Activated CD4-positive, CD25-positive, alpha-beta regulatory T cell treated with anti-CD3 and anti-CD28 coated beads, Interleukin-2, amount 50 U/mL, for 24 hours (primary cell): ENCODE measurements at regions not wholly inside any gene's neighbourhood (a gene's known extent, or its start where the extent isn't known, plus 50 kb on each side); places are given as distances from the start of the nearest gene placed in this dataset.
"Not testable (repeated sequence)": the region's sequence is repeated elsewhere in the genome, so short reads cannot be mapped to it uniquely, and the experiment has no call there.

Experiments
- ATAC-seq, 2 donors: fragments of 150-1000 bp; cut with Tn5 transposase; one replicate each; pipeline ENCODE4 v1.10.0; 2021; ENCODE audit warnings: mild to moderate bottlenecking in 1 of 2, moderate library complexity in 1 of 2

DNA sequence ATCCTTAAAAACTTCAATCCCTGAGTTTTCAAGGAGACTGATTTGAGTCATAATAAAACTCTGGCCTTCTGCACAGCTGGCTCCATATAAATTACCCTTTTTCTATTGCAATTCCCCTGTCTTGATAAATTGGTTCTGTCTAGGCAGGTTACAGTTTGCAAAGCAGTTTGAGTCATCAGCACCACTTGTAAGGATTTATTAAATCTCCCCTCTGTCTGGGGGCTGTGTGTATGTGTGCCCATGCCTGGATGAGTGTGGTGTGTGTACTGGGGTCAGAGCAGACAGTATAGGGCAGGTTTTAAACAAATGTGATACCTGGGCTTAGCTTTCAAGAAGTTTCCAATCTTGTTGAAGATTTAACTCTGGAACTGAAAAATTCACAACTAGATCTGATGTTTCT, 228.6 kb downstream of the FNDC1 start:
- ATAC-seq = no peak

DNA sequence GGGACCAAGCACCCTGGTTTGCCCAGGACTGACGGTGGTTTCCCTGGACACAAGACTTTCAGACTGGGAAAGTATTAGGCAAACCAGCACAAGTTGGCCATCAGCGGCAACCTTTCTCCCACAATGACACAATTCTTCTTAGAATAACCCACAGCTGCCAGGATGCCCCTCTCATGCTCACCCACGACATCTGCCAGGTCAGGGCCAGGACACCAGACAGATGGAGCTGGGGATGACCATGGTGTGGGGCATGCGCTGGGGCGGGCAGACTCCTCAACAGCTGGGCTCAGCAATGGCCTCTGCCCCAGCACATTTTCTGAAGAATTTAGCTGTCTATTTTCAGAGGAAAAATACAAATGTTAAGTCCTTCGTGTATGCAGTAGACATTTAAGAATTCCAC, 226.4 kb downstream of the FNDC1 start:
- no peak for ATAC-seq

DNA sequence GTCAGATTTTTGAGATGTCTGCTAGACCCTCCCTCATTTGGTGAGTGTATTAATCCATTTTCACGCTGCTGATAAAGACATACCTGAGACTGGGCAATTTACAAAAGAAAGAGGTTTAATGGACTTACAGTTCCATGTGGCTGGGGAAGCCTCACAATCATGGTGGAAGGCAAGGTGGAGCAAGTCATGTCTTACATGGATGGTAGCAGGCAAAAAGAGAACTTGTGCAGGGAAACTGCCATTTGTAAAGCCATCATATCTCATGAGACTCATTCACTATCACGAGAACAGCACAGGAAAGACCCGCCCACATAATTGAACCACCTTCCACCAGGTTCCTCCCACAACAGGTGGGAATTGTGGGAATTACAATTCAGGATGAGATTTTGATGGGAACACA, 223.5 kb downstream of the FNDC1 start:
- ATAC-seq = not testable (repeated sequence)

DNA sequence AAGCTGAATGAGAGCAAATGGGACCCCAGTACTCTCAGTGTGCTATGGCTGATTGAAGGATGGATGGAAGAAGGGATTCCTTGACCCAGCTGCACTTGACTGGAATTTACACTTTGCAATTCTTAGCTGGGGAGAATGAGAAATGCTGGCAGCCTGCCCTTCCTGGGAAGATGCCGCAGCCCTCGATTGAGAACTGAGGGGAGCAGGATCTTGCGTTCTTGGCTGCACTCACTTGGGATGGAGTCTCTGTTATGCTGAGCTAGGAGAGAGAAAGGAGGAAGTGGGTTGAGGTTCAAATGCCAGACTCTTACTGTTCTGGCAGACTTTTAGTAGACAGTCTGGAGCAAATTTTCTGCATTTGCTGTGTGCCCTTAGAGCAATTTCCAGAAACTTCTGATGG, 221.2 kb downstream of the FNDC1 start:
- ATAC-seq = no peak

DNA sequence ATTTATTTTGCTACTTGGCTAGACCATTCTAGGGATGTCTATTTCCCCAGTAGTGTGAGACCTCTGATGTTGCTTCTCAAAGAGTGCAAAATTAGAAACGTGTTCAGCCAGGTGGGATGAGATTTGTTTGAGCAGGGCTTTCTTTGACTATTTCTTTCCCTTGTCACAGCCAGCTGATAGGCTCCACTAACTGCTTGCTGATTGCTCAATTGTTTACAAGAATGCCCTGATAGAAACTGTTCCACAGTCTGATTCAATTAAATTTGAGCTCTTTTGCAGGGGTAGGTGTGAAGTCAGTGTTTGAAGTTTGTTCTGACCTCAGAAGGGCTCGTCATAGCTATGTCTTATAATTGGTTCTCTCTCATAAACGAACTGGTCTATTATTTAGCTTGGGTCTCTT, 220.5 kb downstream of the FNDC1 start:
- ATAC-seq = no peak

DNA sequence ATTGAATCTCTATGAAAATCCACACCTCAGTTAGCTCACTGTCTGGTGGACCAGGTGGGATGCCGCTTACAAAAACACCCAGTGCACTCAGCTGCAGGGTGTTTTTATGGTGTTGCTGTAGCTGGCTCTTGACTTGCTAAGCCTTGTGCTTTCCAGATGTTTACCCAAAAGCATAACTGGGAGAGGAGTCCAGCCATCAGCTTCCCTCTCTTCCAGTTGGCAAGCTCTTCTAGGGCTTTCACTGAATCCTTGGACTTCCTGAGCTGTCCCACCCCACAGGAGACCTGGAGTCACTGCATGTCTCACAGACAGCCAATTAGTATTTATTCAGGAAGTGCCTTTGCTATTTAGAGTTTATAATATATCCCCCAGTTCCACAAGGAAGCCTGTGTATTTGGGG, 210.9 kb downstream of the FNDC1 start:
- ATAC-seq = no peak

DNA sequence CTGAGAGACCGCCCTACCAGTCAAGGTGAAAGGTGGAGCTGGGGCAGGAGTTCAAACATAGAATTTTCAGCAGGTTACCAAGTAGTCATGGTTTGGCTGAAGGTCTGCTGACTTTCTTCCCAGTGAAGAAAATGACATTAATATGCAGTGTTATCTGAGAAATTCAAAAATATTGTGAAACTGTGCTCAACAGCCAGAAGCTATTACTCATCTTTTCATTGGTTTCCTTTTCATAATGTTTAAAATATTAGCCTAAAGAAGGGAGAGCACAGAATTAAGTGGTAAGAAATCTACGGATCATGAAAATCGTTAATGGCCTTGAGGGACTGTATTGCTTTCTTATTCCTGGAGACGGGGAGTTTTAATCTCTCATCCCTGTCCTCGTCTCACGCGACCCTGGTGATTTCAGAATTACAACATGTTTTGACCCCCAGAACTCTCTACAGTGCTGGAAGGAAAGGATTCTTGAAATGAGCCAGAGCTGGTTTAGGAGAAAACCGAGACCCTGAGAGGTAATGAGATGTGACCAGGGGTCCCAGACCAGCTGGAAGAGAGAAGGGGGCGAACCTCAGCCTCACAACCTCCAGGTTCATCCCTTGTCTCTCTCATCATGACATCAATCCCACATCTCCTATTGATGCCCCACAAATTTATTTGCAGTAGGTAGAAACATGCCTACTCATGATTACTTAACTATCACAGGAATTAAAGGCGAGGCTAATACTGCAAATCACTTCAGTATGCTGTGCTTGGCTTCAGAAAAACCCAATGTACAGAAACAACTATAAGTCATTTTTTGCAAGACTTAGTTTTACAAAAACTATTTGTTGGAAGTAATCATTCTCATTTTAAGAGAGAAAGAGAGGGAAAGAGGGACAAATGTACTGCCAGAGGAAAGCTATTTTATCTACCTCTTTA, 209.5 kb downstream of the FNDC1 start:
- no peak for ATAC-seq

DNA sequence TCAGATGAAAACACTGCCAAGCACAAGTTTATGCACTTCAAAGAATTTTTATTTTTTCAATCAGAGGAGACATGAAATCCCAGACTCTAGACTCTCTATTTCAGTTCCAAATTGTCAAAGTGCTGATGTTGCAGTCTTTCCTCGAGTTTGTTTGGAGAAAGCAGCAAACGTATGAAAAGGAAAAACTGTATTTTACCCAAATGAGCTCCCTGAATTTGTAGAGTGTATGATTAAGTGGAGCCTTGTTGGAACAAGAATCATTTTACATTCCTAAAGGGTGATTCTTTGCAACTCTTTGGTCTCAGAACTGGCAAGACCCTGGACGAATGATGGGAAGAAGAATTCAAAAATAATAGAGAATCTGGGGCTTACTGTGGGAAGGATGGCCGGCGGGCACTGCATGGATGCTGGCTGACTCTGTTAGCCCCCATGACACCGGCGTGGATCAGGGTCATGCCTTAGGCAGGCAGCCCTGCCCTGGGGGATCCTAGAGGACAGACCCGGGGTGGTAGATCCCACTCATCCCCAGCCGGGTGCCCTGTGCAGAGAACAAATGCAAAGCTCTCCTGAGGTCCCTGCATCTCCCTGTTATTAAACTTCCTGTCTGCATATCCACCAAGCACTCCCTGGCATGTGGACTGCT, 207.4 kb downstream of the FNDC1 start:
- no peak for ATAC-seq

DNA sequence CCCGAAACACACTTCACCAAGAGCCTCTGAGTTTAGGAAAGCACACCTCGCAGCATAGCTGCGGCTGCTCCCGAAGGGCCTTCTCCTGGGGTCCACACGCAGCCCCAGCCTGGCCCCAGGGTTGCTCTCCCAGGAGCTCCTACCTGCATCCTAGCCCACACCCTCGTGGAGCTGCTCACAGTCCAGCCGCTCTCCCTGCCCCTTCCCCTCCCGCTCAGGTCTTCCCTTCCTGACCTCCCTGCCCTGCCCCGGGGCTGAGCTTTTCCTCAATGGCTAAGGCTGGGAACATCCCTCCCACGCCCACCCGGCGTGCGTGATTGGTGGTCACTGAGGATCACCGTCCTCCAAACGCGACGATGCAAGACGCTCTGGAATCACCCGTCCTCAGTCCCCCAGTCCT, 205.8 kb downstream of the FNDC1 start:
- ATAC-seq = no peak

DNA sequence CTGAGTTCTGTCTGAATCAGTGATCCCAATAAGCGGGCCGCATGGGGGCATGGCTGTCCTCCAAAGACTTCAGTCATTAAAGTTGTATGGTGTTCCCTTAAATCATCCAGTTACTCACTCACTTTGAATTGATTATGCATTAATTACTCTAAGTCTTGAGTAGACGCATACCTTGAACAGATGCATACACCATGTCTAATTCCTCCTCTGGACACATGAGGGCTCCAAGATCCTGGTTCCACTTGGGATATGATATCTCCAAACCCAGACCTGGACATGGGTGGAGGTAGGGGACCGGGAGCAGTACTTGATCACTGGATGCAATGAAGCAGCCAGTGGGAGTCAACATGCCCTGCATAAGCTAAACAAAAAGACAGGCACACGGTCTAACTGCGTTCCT, 204.5 kb downstream of the FNDC1 start:
- no peak for ATAC-seq

DNA sequence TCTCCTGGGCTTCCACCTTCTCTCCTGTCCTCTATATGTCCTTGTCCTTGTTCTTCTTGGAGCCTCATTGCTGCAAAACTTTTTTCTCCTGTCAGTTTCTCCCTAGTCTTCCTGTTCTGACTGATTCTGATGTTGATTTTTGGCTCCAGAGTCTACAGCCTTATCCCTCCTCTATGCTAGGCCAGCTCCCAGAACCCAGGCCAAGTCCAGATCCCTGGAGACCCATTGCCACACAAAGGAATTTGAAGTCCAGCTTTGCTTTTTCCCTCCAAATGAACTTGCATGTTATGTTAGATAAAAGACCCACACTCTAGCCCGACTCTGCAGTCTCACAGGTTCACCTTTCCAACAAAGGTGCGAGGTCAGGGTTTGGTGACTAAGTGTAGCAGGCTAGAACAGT, 203.1 kb downstream of the FNDC1 start:
- ATAC-seq = no peak

DNA sequence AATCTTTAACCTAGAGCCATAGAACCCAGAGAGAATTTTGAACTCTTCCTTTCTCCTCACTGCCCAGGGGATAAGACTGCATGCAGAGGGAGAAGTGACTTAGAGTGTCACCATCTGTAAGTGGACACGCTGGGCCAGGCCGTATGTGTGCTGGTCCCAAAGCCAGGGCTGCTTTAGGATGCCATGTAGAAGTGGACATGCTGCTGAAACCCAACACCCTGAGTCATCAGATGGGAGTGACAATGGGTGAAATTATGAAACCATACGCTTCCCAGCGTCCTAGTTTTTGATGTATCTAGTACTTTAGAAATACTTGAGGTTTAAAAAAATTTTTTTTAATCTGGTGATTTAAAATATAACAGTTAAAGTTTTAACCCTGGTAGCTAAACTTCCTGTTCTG, 191.1 kb downstream of the FNDC1 start:
- no peak for ATAC-seq

DNA sequence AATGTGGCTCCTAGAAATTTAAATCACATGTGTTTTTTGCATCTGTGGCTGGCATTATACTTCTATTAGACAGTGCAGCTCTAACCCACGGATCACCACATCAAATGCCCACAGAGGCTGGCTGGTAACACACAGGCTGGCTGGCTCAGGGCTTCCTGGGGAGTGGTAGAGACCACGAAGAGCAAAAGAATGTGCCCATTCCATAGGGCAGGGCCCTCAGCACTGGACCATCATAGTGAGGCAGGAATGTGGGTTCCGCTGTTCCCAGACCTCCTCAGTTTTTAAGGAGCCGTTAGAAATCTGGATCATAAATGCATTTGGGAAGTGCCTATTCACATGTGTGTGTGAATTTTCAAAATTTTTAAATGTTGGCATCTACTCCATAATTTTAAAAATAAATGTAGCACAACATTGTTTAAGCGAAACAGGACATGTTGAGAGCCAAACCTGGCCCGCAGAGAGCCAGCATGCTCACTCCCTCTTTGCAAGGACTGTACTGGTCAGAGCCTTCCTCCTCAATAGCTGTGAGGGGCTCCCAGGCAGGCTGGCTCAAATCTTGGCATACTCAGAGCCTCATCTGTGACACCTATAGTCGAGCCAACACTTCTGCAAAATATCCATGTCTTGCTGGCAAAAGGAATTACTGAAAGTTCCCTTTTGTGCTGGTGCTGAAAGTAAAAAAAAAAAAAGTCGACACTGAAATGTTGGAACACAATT, 190.5 kb downstream of the FNDC1 start:
- ATAC-seq = no peak

DNA sequence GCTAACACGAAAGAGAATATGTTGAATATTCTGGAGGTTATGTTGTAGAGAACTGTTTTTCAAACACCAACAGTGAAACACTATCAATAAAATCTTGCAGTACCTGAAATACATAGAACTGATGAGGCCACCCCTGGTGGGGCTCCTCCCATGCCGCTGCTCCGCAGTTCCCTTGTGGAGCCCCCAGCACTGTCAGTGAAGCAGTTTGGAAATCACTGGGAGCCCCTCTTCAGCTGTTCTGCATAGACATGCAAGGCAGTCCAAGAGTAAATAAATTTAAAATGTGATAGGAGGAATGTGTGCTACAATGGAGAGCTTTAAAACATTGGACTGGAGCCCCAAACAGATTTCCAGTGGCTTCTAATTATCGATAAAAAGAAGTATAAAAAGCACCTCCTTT, 189.4 kb downstream of the FNDC1 start:
- ATAC-seq = no peak

DNA sequence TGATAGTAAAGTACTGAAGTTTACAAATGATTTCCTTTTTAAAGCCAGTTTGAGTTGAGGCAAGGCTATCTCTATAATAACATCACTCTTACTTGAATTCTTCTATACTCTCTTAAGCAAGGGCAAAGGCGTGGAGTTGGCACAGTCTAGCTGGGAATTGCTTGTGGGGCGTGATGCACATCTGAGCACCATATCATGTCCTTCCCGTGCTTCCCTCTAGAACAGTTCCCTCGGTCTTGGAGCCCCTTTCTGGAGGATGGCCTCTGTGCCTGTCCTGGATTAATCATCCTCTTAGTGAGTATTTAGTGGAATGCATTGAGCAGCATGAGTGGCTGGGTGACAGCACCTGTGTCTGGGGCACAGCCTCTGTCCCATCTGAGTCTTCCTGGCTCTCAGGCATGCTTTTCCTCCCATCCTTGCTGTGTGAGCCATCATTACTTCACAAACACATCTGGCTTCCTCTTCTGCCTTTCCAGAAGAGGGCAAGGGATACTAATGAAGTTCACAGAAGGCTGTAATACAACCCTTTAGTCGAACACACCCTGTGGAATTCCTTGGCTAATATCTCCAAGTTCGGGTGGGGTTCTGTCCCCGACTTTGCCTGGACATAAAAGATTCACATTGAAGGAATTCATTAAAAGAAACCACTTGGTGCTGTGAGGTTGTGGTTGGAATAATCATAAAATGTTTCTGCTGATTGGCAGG, 188.2 kb downstream of the FNDC1 start:
- ATAC-seq = no peak

DNA sequence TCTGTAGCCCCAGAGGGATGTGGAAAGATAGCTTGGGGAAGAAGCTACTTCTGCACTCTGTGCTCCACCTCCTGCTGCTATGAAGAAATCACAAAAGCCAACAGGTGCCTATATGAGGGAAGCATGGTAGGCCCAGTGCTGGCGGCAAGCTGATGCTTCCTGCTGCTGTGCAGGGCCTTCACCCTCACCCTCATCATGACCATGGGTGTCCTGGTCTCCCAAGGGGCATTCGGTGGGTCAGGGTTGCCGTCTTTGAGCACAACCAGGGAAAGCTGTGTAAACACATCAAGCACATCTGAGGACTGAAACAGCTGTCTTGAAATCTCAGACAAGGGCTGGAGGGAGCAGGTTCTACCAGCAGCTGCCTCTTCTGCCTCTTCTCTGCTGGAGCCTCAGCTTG, 184.0 kb downstream of the FNDC1 start:
- peak in 1 of 2 donors; percentile 28 for ATAC-seq

DNA sequence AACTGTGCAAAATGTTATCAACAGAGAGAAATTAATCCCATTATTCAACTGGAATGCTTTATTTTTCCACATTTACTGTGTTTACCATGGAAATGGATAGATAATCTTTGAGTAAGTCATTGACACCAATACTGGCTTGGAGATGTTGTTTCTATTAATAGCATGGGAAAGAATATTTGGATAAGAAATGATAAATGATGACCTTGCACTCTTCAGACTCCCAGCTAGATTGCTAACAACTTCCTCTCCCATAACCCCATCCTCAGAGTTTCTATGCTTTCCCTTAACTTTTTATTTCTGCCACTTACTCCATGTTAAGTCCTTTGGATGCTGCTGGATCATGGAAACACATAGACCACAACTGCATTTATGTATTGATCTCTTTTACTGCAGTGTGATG, 182.5 kb downstream of the FNDC1 start:
- no peak for ATAC-seq

DNA sequence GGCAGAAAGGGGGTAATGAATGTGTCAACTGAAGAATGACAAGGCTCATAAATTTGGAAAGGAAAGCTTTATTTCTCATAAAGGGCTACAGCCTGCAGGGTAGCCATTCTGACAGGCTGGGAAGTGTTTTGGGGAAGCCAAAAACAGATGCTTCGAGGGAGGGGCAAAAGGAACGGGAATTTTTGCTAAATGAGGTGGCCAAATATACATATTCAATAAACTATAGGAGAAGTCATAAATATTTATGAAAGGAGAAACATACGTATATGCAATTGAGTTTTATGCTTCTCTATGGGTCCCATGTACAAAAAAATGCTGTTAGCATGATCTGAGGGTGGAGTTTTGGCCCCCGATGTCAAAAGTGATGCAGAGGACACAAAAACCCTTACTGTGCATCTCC, 180.7 kb downstream of the FNDC1 start:
- ATAC-seq = no peak

DNA sequence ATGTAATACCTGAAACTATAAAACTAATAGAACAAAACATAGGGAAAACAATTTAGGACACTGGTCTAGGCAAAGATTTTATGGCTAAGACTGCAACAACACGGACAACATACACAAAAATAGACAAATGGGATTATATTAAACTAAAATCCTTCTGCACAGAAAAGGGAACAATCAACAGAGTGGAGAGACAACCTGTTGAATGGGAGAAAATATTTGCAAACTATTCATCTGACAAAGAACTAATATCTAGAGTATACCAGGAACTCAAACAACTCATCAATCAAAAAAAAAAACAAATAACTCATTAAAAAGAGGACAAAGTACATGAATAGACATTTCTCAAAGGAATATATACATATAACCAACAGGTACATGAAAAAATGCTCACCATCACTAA, 174.5 kb downstream of the FNDC1 start:
- ATAC-seq = no peak

DNA sequence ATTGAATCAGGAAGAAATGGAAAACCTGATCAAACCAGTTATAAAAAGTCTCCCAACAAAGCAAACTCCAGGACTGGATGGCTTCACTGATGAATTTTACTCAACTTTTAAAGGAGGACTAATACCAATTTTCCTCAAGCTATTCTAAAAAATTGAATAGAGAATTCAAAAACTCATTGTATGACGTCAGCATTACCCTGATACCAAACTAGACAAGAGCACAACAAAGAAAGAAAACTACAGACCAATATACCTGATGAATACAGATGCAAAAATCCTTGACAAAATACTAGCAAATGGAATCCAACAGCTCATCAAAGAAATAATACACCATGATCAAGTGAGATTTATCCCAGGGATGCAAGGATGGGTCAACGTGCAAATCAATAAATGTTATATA, 172.9 kb downstream of the FNDC1 start:
- ATAC-seq = no peak

DNA sequence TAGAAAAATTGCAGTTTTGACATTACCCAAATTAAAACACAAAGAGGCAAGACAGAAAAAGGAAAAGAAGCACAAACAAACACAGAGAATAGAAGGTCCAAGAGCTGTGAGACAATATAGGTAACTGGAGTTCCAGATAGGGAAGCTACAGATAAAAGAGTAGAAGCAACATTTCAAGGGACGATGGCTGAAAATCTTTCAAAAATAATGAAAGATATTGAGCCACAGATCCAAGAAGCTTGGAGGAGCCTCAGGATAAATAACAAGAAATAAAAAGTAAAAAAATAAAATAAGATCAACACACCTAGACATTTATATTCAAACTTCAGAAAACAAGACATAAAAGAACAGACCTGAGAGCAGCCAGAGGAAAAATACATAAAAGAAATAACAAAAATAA, 164.9 kb downstream of the FNDC1 start:
- no peak for ATAC-seq

DNA sequence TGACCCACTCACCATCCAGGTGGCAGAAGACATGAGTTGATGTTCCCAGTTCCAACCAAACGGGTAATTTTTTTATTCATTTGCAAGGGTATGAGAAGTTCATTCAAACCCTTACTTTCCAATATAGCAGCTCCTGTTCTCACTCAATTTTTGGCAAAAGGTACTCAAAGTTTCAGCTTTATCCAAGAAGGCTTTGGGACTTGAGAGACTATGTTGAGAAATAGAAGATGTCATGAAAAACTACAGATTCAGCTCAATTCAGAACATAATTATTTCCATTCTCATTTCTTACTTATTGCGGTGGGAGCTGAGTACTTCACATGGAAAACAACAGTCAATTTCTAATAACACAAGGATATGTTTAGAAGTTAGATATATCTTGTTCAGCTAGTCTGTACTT, 162.3 kb downstream of the FNDC1 start:
- ATAC-seq = no peak

DNA sequence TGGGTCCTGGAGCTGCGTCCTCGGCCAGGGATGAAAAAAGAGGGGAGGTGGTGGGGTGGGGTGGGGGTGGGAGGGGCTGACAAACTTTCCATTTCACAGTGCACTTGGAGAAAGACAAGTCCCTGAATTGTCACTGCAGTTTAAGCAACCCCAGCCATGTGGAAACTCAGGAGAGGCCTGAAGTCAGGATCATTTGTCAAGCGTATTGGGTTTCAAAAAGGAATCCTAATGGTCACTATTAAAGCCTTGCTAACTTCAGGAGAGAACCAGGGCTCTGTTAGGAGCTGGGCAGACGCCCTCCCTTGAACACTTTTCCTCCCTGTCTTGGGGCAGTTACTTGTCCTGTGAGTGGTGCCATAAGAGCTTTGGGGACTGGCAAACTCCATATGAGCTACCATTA, 159.9 kb downstream of the FNDC1 start:
- no peak for ATAC-seq
